T-helper 1 cell treated with Interleukin-12 subunit alpha and Interleukin-12 subunit beta and Interleukin-4 antibody, amounts not matched to agents 30 μg/mL and 1 μg/mL, for 36 hours (primary cell): ENCODE measurements at regions not wholly inside any gene's neighbourhood (a gene's known extent, or its start where the extent isn't known, plus 50 kb on each side); places are given as distances from the start of the nearest gene placed in this dataset.

ENCODE experiments used
- H3K27ac Mint-ChIP-seq: one replicate; pipeline ENCODE4 v1.8.0; 2021; ENCODE audit warnings: mild to moderate bottlenecking, mixed read lengths
- H3K27me3 Mint-ChIP-seq: one replicate; pipeline ENCODE4 v1.8.0; 2021; ENCODE audit warnings: low read depth, mixed read lengths
- H3K36me3 Mint-ChIP-seq: one replicate; pipeline ENCODE4 v1.8.0; 2021; ENCODE audit warnings: low read depth, mixed read lengths
- H3K4me1 Mint-ChIP-seq: one replicate; pipeline ENCODE4 v1.8.0; 2021; ENCODE audit warnings: low read depth, mixed read lengths
- H3K4me3 Mint-ChIP-seq: one replicate; pipeline ENCODE4 v1.8.0; 2021; ENCODE audit warnings: mild to moderate bottlenecking, moderate library complexity, mixed read lengths
- H3K9me3 Mint-ChIP-seq: one replicate; pipeline ENCODE4 v1.8.0; 2021; ENCODE audit warnings: mixed read lengths

GRCh38 chr9:99750526-99750925, 71.2 kb upstream of the NR4A3 start:
- H3K36me3 Mint-ChIP-seq: no peaks in the 10 kb centered on the region
- no peaks in the 10 kb centered on the region for H3K9me3 Mint-ChIP-seq
- H3K4me1 Mint-ChIP-seq: no peaks in the 10 kb centered on the region
- no peak overlapping the region for H3K4me3 Mint-ChIP-seq
- H3K27ac Mint-ChIP-seq: no peak overlapping the region
- H3K27me3 Mint-ChIP-seq: peaks cover 30% of the 10 kb centered on the region

DNA sequence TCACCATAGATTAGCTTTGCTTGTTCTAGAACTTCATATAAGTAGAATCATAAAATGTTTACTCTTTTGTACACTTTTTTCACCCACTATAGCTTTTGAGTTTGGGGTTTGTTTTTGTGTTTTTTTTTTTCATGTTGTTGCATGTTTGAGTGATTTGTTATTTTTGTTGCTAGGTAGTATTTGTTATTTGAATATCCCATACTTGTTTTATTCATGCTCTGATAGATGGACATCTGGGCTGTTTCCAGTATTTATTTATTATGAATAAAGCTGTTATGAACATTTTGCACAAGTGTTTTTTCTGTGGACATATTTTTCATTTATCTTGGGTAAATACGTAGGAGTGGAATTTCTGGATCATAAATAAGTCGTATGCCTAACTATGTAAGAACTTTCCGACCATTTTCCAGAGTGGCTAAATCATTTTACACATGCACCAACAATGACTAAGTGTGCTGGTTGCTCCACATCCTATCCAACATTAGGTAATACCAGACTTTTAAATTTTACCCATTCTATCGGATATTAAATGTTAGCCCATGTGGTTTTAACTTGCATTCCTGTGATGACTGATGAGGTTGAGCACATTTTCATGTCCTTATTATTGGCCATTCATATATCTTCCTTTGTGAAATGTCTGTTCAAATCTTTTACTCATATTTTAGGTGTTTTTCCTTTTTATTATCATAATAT, 69.1 kb upstream of the NR4A3 start:
- Mint-ChIP-seq H3K4me1 (no peaks in the 10 kb centered on the region), H3K27me3 (peaks cover 39% of the 10 kb centered on the region), H3K36me3 (no peaks in the 10 kb centered on the region), H3K4me3 (no peak overlapping the region), H3K27ac (no peak overlapping the region), H3K9me3 (no peaks in the 10 kb centered on the region)

DNA sequence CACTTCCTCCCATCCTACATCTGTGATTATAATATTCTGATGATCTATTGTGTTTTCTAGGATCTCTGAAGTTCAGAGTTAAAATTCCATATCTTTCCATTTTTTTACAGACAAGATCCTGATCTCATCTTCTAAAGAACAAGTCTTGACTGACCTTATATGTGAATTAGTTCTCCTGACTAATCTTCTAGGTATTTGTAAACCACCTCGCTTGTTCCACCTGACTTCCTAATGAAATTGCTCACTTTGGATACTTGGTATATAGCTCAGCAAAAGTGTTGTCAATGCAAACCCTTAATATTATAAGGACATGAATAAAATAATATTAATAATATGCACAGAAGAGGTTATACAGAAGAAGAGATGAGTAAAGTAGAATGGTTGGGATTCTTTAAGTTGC, 68.2 kb upstream of the NR4A3 start:
- no peaks in the 10 kb centered on the region for H3K4me1 Mint-ChIP-seq

DNA sequence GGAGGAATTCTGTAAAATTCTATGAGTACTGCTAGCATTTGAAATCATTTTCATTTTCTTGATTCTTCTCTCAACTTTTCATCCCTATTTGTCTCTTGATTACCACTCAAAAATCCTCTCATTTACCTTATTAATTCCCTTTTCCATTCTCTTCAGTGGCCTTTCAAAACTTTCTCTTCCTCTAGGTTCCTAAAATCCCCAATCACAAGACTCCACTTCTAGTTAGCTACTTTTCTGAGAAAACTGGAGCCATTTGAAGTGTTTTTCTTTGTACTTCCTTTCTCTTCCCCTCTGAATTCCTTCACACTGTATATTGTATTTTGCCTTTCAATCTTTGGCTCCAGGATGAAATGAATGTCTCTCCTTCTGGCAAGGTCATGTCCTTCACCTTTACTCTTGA, 61.3 kb upstream of the NR4A3 start:
- Mint-ChIP-seq H3K4me3 (no peak overlapping the region), H3K36me3 (no peaks in the 10 kb centered on the region), H3K9me3 (no peaks in the 10 kb centered on the region), H3K27me3 (peaks cover 18% of the 10 kb centered on the region), H3K27ac (no peak overlapping the region), H3K4me1 (peaks cover 2% of the 10 kb centered on the region)

More for the DNA sequence above, 68.2 kb upstream of the NR4A3 start:
- Mint-ChIP-seq H3K9me3 (no peaks in the 10 kb centered on the region), H3K27me3 (peaks cover 35% of the 10 kb centered on the region), H3K27ac (no peak overlapping the region), H3K4me3 (no peak overlapping the region), H3K36me3 (no peaks in the 10 kb centered on the region)

GRCh38 chr9:99762470-99762869, 59.2 kb upstream of the NR4A3 start:
- Mint-ChIP-seq H3K9me3 (no peaks in the 10 kb centered on the region), H3K4me1 (peaks cover 2% of the 10 kb centered on the region), H3K4me3 (no peak overlapping the region), H3K36me3 (no peaks in the 10 kb centered on the region), H3K27me3 (peaks cover 12% of the 10 kb centered on the region), H3K27ac (no peak overlapping the region)
